Osteoblast (primary cell): ENCODE measurements at regions not wholly inside any gene's neighbourhood (a gene's known extent, or its start where the extent isn't known, plus 50 kb on each side); places are given as distances from the start of the nearest gene placed in this dataset.

Source experiments
- DNase-seq: peaks from one replicate; pipeline ENCODE4 v3.0.0; 2011; ENCODE audit warnings: low spot score, mixed read lengths; ENCODE audit not compliant: insufficient read length; ENCODE audit errors: missing footprints
- H2AFZ ChIP-seq: 2 replicates; pipeline ENCODE4 v1.6.0; 2011; ENCODE audit warnings: mild to moderate bottlenecking, low read length
- H3K27ac ChIP-seq: 2 replicates; pipeline ENCODE4 v1.5.1; 2011; ENCODE audit warnings: mild to moderate bottlenecking, low read depth, low read length, moderate library complexity
- H3K27me3 ChIP-seq: 2 replicates; pipeline ENCODE4 v1.6.0; 2012; ENCODE audit warnings: mild to moderate bottlenecking, control low read depth, inconsistent platforms, low read length, moderate library complexity; ENCODE audit not compliant: insufficient read depth
- H3K36me3 ChIP-seq: 2 replicates; pipeline ENCODE4 v1.5.1; 2011; ENCODE audit warnings: mild to moderate bottlenecking, low read length, control low read depth, moderate library complexity; ENCODE audit not compliant: insufficient read depth
- H3K4me1 ChIP-seq: 2 replicates; pipeline ENCODE4 v1.5.1; 2011; ENCODE audit warnings: mild to moderate bottlenecking, low read length, control low read depth, moderate library complexity; ENCODE audit not compliant: insufficient read depth
- H3K4me2 ChIP-seq: 2 replicates; pipeline ENCODE4 v1.6.0; 2011; ENCODE audit warnings: mild to moderate bottlenecking, low read length; ENCODE audit not compliant: insufficient read depth
- H3K4me3 ChIP-seq: fragments of 200-600 bp; sonication (generic); 3 replicates; pipeline ENCODE4 v1.5.1; 2012; ENCODE audit warnings: mild to moderate bottlenecking, low read length, inconsistent platforms; ENCODE audit not compliant: insufficient read depth
- H3K79me2 ChIP-seq: 2 replicates; pipeline ENCODE4 v1.6.0; 2012; ENCODE audit warnings: mild to moderate bottlenecking, low read length, control low read depth, inconsistent platforms; ENCODE audit not compliant: insufficient read depth
- H3K9me3 ChIP-seq: 2 replicates; pipeline ENCODE4 v1.5.1; 2011; ENCODE audit warnings: low read depth, low read length, control low read depth
- H4K20me1 ChIP-seq: 2 replicates; pipeline ENCODE4 v1.6.0; 2012; ENCODE audit warnings: mild to moderate bottlenecking, low read length, control low read depth; ENCODE audit not compliant: insufficient read depth
- CTCF ChIP-seq: IDR thresholded peaks from 2 replicates; pipeline ENCODE4 v1.5.1; 2011; ENCODE audit warnings: mild to moderate bottlenecking, low read depth, low read length, moderate library complexity; ENCODE audit errors: extremely low read depth

- H3K27me3 ChIP-seq = no peaks in the 10 kb centered on the region
- H3K4me3 ChIP-seq = no peak overlapping the region
- H3K27ac ChIP-seq = no peak overlapping the region
- H3K9me3 ChIP-seq = no peaks in the 10 kb centered on the region
- H3K4me1 ChIP-seq = no peaks in the 10 kb centered on the region
- no peak for TF ChIP-seq CTCF
- no peak overlapping the region for H3K4me2 ChIP-seq
- no peaks in the 10 kb centered on the region for H3K79me2 ChIP-seq
- no peaks in the 10 kb centered on the region for H4K20me1 ChIP-seq
- H3K36me3 ChIP-seq = no peaks in the 10 kb centered on the region
- no peak for DNase-seq
- H2AFZ ChIP-seq = no peak overlapping the region
These were observed 166.6 kb upstream of the GLRA2 start for GRCh38 chrX:14362721-14363120.

GRCh38 chrX:14361435-14361834 lies 167.9 kb upstream of the GLRA2 start:
- no peak for DNase-seq
- Histone ChIP-seq H3K27me3 (no peaks in the 10 kb centered on the region), H3K4me3 (no peak overlapping the region), H3K4me1 (peaks cover 9% of the 10 kb centered on the region), H3K9me3 (no peaks in the 10 kb centered on the region), H2AFZ (no peak overlapping the region), H4K20me1 (no peaks in the 10 kb centered on the region), H3K79me2 (no peaks in the 10 kb centered on the region), H3K36me3 (no peaks in the 10 kb centered on the region), H3K4me2 (no peak overlapping the region), H3K27ac (no peak overlapping the region)
- no peak for TF ChIP-seq CTCF

GRCh38 chrX:14359727-14360126 lies 169.6 kb upstream of the GLRA2 start:
- Histone ChIP-seq H4K20me1 (no peaks in the 10 kb centered on the region), H3K27me3 (no peaks in the 10 kb centered on the region), H3K4me3 (no peak overlapping the region), H3K79me2 (no peaks in the 10 kb centered on the region), H3K36me3 (no peaks in the 10 kb centered on the region), H3K4me1 (peaks cover 12% of the 10 kb centered on the region), H2AFZ (no peak overlapping the region), H3K27ac (no peak overlapping the region), H3K9me3 (no peaks in the 10 kb centered on the region), H3K4me2 (no peak overlapping the region)
- TF ChIP-seq CTCF = no peak
- DNase-seq = no peak

GRCh38 chrX:14359316-14359715 lies 170.0 kb upstream of the GLRA2 start:
- H3K4me2 ChIP-seq = no peak overlapping the region
- H3K27ac ChIP-seq = no peak overlapping the region
- H2AFZ ChIP-seq = no peak overlapping the region
- no peak overlapping the region for H3K4me3 ChIP-seq
- H3K4me1 ChIP-seq = peaks cover 15% of the 10 kb centered on the region
- no peaks in the 10 kb centered on the region for H3K9me3 ChIP-seq
- H3K79me2 ChIP-seq = no peaks in the 10 kb centered on the region
- no peaks in the 10 kb centered on the region for H3K27me3 ChIP-seq
- no peak for TF ChIP-seq CTCF
- no peaks in the 10 kb centered on the region for H3K36me3 ChIP-seq
- peak; percentile 66 for DNase-seq
- no peaks in the 10 kb centered on the region for H4K20me1 ChIP-seq
